Activated naive CD4-positive, alpha-beta T cell treated with anti-CD3 and anti-CD28 coated beads for 36 hours (primary cell): ENCODE measurements at regions not wholly inside any gene's neighbourhood (a gene's known extent, or its start where the extent isn't known, plus 50 kb on each side); places are given as distances from the start of the nearest gene placed in this dataset.

Source experiments
- CTCF ChIA-PET: fragments of 350-600 bp; sonication (Branson Sonifier 250); formaldehyde crosslinking; loops from one replicate; lab custom pipeline; 2021; ENCODE audit warnings: antibody characterized with exemption; lab: Charles Lee
- DNase-seq: peaks from one replicate; pipeline ENCODE4 v3.0.0-alpha.2; 2020
- H3K27ac Mint-ChIP-seq: one replicate; pipeline ENCODE4 v1.8.0; 2021; ENCODE audit warnings: mild to moderate bottlenecking, mixed read lengths
- H3K27me3 Mint-ChIP-seq: one replicate; pipeline ENCODE4 v1.8.0; 2021; ENCODE audit warnings: low read depth, mixed read lengths
- H3K36me3 Mint-ChIP-seq: one replicate; pipeline ENCODE4 v1.8.0; 2021; ENCODE audit warnings: low read depth, mixed read lengths
- H3K4me1 Mint-ChIP-seq: one replicate; pipeline ENCODE4 v1.8.0; 2021; ENCODE audit warnings: low read depth, mixed read lengths
- H3K4me3 Mint-ChIP-seq: one replicate; pipeline ENCODE4 v1.8.0; 2021; ENCODE audit warnings: mild to moderate bottlenecking, moderate library complexity, mixed read lengths
- H3K9me3 Mint-ChIP-seq: one replicate; pipeline ENCODE4 v1.8.0; 2021; ENCODE audit warnings: mixed read lengths
- intact Hi-C: fragments of 100-400 bp; cut with micrococcal nuclease; formaldehyde crosslinking; loops from one replicate; pipeline ENCODE4 v1.15.1; 2023

GRCh38 chr5:35303152-35303551, 72.9 kb upstream of the PRLR start:
- intact Hi-C loops = no loop called here
- Mint-ChIP-seq H3K4me3 (no peak overlapping the region), H3K27ac (no peak overlapping the region), H3K9me3 (no peaks in the 10 kb centered on the region), H3K36me3 (no peaks in the 10 kb centered on the region), H3K4me1 (no peaks in the 10 kb centered on the region), H3K27me3 (peaks cover 15% of the 10 kb centered on the region)
- no peak for DNase-seq
- CTCF ChIA-PET = no interaction called here

DNA sequence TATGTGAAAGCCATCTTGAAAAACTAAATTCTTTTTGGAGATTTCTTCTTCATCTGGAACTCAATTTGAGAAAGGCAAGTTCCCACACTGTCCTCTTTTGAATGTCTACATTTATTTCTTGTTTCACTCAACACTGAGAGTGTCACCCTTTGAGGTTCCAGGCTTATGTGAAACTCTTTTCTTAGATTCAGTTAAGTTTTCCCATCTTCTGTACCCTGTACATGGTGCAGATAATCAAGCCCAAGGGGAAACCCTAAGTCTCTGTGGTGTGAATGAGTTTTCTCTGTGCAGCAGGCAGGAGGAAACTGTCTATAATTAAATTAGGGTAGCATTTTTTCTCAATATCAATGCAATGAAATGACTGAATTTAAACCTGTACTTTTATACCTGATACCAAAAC, 72.3 kb upstream of the PRLR start:
- intact Hi-C loops = no loop called here
- Mint-ChIP-seq H3K9me3 (no peaks in the 10 kb centered on the region), H3K4me1 (no peaks in the 10 kb centered on the region), H3K36me3 (no peaks in the 10 kb centered on the region), H3K27me3 (peaks cover 15% of the 10 kb centered on the region), H3K4me3 (no peak overlapping the region), H3K27ac (no peak overlapping the region)
- no peak for DNase-seq
- CTCF ChIA-PET = no interaction called here

- no peaks in the 10 kb centered on the region for H3K4me1 Mint-ChIP-seq
- H3K36me3 Mint-ChIP-seq = no peaks in the 10 kb centered on the region
- no peak for DNase-seq
- intact Hi-C loops = no loop called here
- CTCF ChIA-PET = no interaction called here
- no peak overlapping the region for H3K27ac Mint-ChIP-seq
- H3K9me3 Mint-ChIP-seq = no peaks in the 10 kb centered on the region
- H3K4me3 Mint-ChIP-seq = no peak overlapping the region
- peaks cover 10% of the 10 kb centered on the region for H3K27me3 Mint-ChIP-seq
These were observed 67.5 kb upstream of the PRLR start for GRCh38 chr5:35297755-35298154.

DNA sequence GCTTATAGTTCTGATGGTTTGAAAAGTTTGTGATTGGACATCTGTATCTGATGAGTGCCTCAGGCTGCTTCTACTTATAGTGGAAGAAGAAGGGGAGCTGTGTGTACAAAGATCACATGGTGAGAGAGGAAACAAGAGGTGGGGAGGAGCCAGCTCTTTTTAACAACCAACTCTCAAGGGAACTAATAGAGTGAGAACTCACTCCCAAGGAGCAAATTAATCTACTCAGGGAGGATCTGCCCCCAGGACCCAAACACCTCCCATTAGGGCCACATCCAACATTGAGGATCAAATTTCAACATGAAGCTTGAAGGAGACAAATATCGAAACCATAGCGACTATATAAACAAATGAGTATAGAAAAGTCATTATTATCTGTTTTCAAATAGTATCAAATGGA, 64.7 kb upstream of the PRLR start:
- Mint-ChIP-seq H3K36me3 (no peaks in the 10 kb centered on the region), H3K9me3 (no peaks in the 10 kb centered on the region), H3K4me1 (no peaks in the 10 kb centered on the region), H3K4me3 (no peak overlapping the region), H3K27ac (no peak overlapping the region), H3K27me3 (peaks cover 8% of the 10 kb centered on the region)
- no peak for DNase-seq
- CTCF ChIA-PET = no interaction called here
- intact Hi-C loops = no loop called here

GRCh38 chr5:35294017-35294416, 63.7 kb upstream of the PRLR start:
- Mint-ChIP-seq H3K9me3 (no peaks in the 10 kb centered on the region), H3K4me3 (no peak overlapping the region), H3K4me1 (no peaks in the 10 kb centered on the region), H3K36me3 (no peaks in the 10 kb centered on the region), H3K27me3 (peaks cover 6% of the 10 kb centered on the region), H3K27ac (no peak overlapping the region)
- CTCF ChIA-PET = interaction anchor here (0.7 kb wide), 1 partner anchor 322 kb away, joined by 3 read pairs; no protein-coding TSS in a partner anchor
- intact Hi-C loops = no loop called here
- DNase-seq = no peak

DNA sequence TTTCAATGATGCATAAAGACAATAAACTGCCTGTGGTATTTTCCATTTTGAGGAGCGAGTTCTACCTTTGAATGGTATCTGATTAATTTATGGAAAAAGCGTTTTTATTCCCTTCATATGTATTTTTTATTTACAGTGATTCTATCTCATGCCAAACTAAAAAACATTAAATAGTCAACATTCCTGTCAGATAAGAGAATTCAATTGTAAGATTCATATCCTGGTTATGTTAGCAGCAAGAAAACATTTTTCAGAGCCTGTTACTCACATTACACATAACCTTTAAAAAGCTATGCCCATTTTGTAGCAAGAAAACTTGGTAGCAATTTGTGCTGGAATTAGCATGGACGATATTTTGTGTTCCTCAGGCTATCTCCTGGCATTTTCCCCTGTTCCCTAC, 55.1 kb upstream of the PRLR start:
- Mint-ChIP-seq H3K36me3 (no peaks in the 10 kb centered on the region), H3K27ac (no peak overlapping the region), H3K4me1 (no peaks in the 10 kb centered on the region), H3K27me3 (no peaks in the 10 kb centered on the region), H3K4me3 (no peak overlapping the region), H3K9me3 (peaks cover 3% of the 10 kb centered on the region)
- intact Hi-C loops = no loop called here
- CTCF ChIA-PET = no interaction called here
- DNase-seq = no peak

DNA sequence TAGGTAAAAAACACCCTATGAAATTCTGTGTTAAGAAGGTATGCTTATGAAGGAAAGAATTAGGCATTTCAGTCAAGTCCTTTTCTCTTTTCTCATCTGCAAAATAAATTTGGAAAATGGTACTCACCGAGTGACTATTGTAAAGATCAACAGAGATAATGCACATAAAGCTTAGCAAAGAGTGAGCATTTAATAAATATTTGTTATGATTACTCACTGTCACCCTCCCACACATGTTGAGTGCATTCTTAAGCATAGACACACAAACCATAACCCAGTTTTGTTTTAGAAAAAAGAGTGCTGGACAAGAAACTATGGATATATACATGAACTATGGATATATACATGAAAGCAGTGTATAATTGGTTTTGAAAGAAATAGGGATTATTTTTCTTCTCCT, 54.7 kb upstream of the PRLR start:
- CTCF ChIA-PET = no interaction called here
- H3K27me3 Mint-ChIP-seq = no peaks in the 10 kb centered on the region
- H3K4me1 Mint-ChIP-seq = no peaks in the 10 kb centered on the region

DNA sequence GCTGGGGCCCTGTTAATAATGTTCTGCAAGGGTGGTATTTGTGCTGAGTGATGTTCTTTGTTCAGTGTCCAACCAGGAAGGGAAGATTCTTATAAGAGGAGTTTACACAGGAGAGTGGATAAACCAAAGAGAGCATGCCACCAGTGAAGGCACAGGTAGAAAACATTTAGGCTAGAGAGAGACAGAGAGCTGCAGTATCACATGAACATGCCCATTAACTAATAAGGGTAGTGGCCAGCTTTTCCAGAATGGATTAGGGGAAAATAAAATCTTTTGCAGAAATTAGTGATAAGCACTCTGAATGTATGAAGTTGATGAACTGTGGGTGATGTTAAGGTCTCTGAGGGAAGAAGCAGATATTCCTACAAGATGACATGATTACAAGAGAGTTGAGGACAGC, 54.1 kb upstream of the PRLR start:
- Mint-ChIP-seq H3K4me1 (no peaks in the 10 kb centered on the region), H3K27me3 (peaks cover under 1% of the 10 kb centered on the region), H3K36me3 (no peaks in the 10 kb centered on the region), H3K4me3 (no peak overlapping the region), H3K27ac (no peak overlapping the region), H3K9me3 (peaks cover 3% of the 10 kb centered on the region)
- intact Hi-C loops = no loop called here
- no peak for DNase-seq
- CTCF ChIA-PET = no interaction called here

More for the DNA sequence above, 54.7 kb upstream of the PRLR start:
- no peak overlapping the region for H3K4me3 Mint-ChIP-seq
- no peaks in the 10 kb centered on the region for H3K36me3 Mint-ChIP-seq
- no peak for DNase-seq
- intact Hi-C loops = no loop called here
- no peak overlapping the region for H3K27ac Mint-ChIP-seq
- H3K9me3 Mint-ChIP-seq = peaks cover 3% of the 10 kb centered on the region

DNA sequence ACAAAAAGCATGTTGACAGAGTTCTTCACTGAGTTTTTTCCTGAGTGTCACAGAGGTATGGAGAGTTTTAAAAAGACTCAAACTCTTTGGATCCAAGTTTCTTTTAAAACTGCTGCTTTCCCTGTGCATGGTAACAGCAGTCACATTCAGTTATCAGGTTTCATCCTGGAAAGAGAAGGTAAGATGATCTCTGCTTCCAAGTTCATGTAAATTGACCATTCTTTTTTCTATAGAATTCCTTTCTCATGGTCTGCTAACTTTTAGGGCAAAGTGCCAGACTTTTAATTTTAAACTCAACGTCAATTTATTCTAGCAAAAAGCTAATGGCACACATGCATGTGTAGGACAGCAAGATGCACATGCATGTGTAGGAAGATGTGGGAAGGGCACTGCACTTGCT, 52.5 kb upstream of the PRLR start:
- CTCF ChIA-PET = no interaction called here
- no peaks in the 10 kb centered on the region for H3K36me3 Mint-ChIP-seq

DNA sequence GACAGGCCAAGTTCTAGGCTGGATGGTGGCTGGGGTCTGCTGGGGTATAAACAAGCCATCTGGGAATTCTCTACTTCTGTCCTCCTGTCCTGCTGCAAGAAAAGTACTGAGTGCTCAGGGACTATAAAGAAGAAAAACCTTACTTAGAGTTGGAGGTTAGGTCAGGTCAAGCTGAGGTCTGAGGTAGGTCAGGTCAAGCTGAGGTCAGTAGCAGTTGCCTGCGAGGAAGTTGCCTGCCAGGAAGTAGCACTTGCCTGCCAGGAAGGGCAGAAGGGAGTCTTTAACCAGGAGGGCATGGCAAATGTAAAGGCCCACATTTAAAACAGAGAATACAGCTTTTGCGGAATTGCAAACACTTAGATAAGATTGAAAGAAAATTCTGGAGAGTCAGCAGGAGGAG, 51.3 kb upstream of the PRLR start:
- no peaks in the 10 kb centered on the region for H3K36me3 Mint-ChIP-seq
- CTCF ChIA-PET = no interaction called here

More for the DNA sequence above, 52.5 kb upstream of the PRLR start:
- intact Hi-C loops = no loop called here
- H3K27me3 Mint-ChIP-seq = peaks cover 7% of the 10 kb centered on the region
- no peak overlapping the region for H3K27ac Mint-ChIP-seq
- H3K9me3 Mint-ChIP-seq = peaks cover 3% of the 10 kb centered on the region
- H3K4me1 Mint-ChIP-seq = no peaks in the 10 kb centered on the region
- no peak for DNase-seq
- H3K4me3 Mint-ChIP-seq = no peak overlapping the region

More for the DNA sequence above, 51.3 kb upstream of the PRLR start:
- Mint-ChIP-seq H3K4me1 (no peaks in the 10 kb centered on the region), H3K27me3 (peaks cover 7% of the 10 kb centered on the region), H3K4me3 (no peak overlapping the region), H3K9me3 (peaks cover 3% of the 10 kb centered on the region), H3K27ac (no peak overlapping the region)
- DNase-seq = no peak
- intact Hi-C loops = no loop called here
